OCI-LY7 (cell line): ENCODE measurements at regions not wholly inside any gene's neighbourhood (a gene's known extent, or its start where the extent isn't known, plus 50 kb on each side); places are given as distances from the start of the nearest gene placed in this dataset.

Experiments used
- BruUV-seq: library from RNA; stranded (reverse); fragments of 400-500 nt; replicated peaks from 2 replicates; lab custom pipeline; 2021; lab: Mats Ljungman, UMichigan
- CTCF ChIA-PET: fragments of 300-600 bp; sonication (Branson Sonifier 250); formaldehyde crosslinking; loops from one replicate; lab custom pipeline; 2022; ENCODE audit warnings: antibody characterized with exemption; ENCODE audit not compliant: unreplicated experiment; lab: Charles Lee
- POLR2A ChIA-PET: fragments of 300-600 bp; sonication (Branson Sonifier 250); formaldehyde crosslinking; loops from one replicate; lab custom pipeline; 2022; ENCODE audit warnings: antibody characterized with exemption; lab: Charles Lee
- DNase-seq: peaks from one replicate; pipeline ENCODE4 v3.0.0-alpha.2; 2015; ENCODE audit warnings: low spot score
- H2AFZ ChIP-seq: fragments of 200-600 bp; sonication (generic), shearing (Covaris generic); 2 replicates; pipeline ENCODE4 v1.6.1; 2014; ENCODE audit warnings: mild to moderate bottlenecking, antibody characterized with exemption, low read length, moderate library complexity
- H3K27ac ChIP-seq: fragments of 200-600 bp; sonication (generic); 2 replicates; pipeline ENCODE4 v1.5.1; 2014; ENCODE audit warnings: mixed run types, low read depth, mild to moderate bottlenecking, moderate library complexity, low read length, inconsistent platforms; ENCODE audit not compliant: poor library complexity, severe bottlenecking
- H3K36me3 ChIP-seq: fragments of 200-600 bp; sonication (generic); 2 replicates; pipeline ENCODE4 v1.6.1; 2014; ENCODE audit warnings: mild to moderate bottlenecking, antibody characterized with exemption, low read length, moderate library complexity, mixed read lengths; ENCODE audit not compliant: insufficient read depth
- H3K4me1 ChIP-seq: fragments of 200-600 bp; sonication (generic); 2 replicates; pipeline ENCODE4 v1.5.1; 2014; ENCODE audit warnings: mild to moderate bottlenecking, low read length; ENCODE audit not compliant: insufficient read depth, poor library complexity, severe bottlenecking
- H3K4me2 ChIP-seq: fragments of 200-600 bp; sonication (generic); 2 replicates; pipeline ENCODE4 v1.6.1; 2014; ENCODE audit warnings: mild to moderate bottlenecking, low read length
- H3K4me3 ChIP-seq: fragments of 200-600 bp; sonication (generic); 2 replicates; pipeline ENCODE4 v1.5.1; 2014; ENCODE audit warnings: mild to moderate bottlenecking, low read depth, low read length; ENCODE audit not compliant: poor library complexity, severe bottlenecking
- H3K79me2 ChIP-seq: fragments of 200-600 bp; sonication (generic); 2 replicates; pipeline ENCODE4 v1.6.1; 2016; ENCODE audit warnings: low read depth, mild to moderate bottlenecking, low read length, moderate library complexity, mixed read lengths; ENCODE audit not compliant: insufficient read depth
- H3K9me2 ChIP-seq: fragments of 200-600 bp; sonication (generic); 2 replicates; pipeline ENCODE4 v1.6.1; 2016; ENCODE audit warnings: mild to moderate bottlenecking, low read length, mixed read lengths; ENCODE audit not compliant: insufficient read depth
- H3K9me3 ChIP-seq: fragments of 200-600 bp; sonication (generic); 2 replicates; pipeline ENCODE4 v1.6.1; 2014; ENCODE audit warnings: mild to moderate bottlenecking, mixed run types, low read length, mixed read lengths
- H4K20me1 ChIP-seq: fragments of 200-600 bp; sonication (generic); 2 replicates; pipeline ENCODE4 v1.6.1; 2014; ENCODE audit warnings: mild to moderate bottlenecking, antibody characterized with exemption, low read length, moderate library complexity, mixed read lengths; ENCODE audit not compliant: insufficient read depth
- EZH2phosphoT487 ChIP-seq: fragments of 200-600 bp; sonication (generic); IDR thresholded peaks from 2 replicates; pipeline ENCODE4 v1.6.1; 2018; ENCODE audit warnings: low read depth, borderline replicate concordance, mild to moderate bottlenecking, mixed run types, antibody characterized with exemption, low read length, moderate library complexity, mixed read lengths
- intact Hi-C: fragments of 100-400 bp; cut with micrococcal nuclease; formaldehyde crosslinking; loops from one replicate; pipeline ENCODE4 v1.10.0; 2022; ENCODE audit not compliant: unreplicated experiment
- TF ChIP-seq, protein P1 (sequence below): fragments of 200-600 bp; sonication (generic); conservative IDR thresholded peaks from 2 replicates; pipeline ENCODE4 v1.5.1; 2014; ENCODE audit warnings: mild to moderate bottlenecking, antibody characterized with exemption, low read length, moderate library complexity, mixed read lengths

GRCh38 chr16:63080746-63081145, 1044.5 kb upstream of the CDH8 start:
- no peak for DNase-seq
- no peak overlapping the region for H3K4me3 ChIP-seq
- TF ChIP-seq, protein P1, sequence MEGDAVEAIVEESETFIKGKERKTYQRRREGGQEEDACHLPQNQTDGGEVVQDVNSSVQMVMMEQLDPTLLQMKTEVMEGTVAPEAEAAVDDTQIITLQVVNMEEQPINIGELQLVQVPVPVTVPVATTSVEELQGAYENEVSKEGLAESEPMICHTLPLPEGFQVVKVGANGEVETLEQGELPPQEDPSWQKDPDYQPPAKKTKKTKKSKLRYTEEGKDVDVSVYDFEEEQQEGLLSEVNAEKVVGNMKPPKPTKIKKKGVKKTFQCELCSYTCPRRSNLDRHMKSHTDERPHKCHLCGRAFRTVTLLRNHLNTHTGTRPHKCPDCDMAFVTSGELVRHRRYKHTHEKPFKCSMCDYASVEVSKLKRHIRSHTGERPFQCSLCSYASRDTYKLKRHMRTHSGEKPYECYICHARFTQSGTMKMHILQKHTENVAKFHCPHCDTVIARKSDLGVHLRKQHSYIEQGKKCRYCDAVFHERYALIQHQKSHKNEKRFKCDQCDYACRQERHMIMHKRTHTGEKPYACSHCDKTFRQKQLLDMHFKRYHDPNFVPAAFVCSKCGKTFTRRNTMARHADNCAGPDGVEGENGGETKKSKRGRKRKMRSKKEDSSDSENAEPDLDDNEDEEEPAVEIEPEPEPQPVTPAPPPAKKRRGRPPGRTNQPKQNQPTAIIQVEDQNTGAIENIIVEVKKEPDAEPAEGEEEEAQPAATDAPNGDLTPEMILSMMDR = no peak
- TF ChIP-seq EZH2phosphoT487 = no peak
- H3K9me2 ChIP-seq = no peaks in the 10 kb centered on the region
- POLR2A ChIA-PET = no interaction called here
- no peak overlapping the region for H3K27ac ChIP-seq
- H3K4me1 ChIP-seq = no peaks in the 10 kb centered on the region
- no peak overlapping the region for H3K4me2 ChIP-seq
- no TSS peak for BruUV-seq
- H3K79me2 ChIP-seq = no peaks in the 10 kb centered on the region
- no peaks in the 10 kb centered on the region for H3K36me3 ChIP-seq
- CTCF ChIA-PET = no interaction called here
- H3K9me3 ChIP-seq = no peaks in the 10 kb centered on the region
- intact Hi-C loops = no loop called here
- no peaks in the 10 kb centered on the region for H4K20me1 ChIP-seq
- H2AFZ ChIP-seq = no peak overlapping the region

DNA sequence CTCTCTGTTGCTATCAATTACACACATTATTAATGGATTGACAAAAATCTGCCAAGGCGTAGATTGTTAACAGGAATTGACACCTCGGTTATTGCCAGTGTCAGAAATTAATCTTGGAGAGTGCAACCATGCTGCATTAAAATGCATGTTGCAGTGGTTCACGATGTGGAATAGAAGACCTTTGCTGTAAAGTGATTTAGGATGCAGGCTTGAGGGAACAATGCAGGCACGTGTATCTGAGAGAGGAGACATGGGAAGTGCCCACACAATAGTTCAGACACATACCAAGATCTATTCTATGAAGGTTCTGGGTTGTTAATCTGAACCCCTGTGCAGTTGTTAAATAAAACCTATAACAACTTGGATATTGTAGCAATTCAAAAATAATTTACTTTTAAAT, 1032.8 kb upstream of the CDH8 start:
- Histone ChIP-seq H3K9me2 (no peaks in the 10 kb centered on the region), H3K9me3 (no peaks in the 10 kb centered on the region), H3K4me3 (no peak overlapping the region), H3K4me1 (no peaks in the 10 kb centered on the region), H3K79me2 (no peaks in the 10 kb centered on the region), H3K36me3 (no peaks in the 10 kb centered on the region), H3K4me2 (no peak overlapping the region), H3K27ac (no peak overlapping the region), H2AFZ (no peak overlapping the region), H4K20me1 (no peaks in the 10 kb centered on the region)
- BruUV-seq = no TSS peak
- TF ChIP-seq, protein P1 = no peak
- intact Hi-C loops = no loop called here
- ChIA-PET POLR2A (no interaction called here), CTCF (no interaction called here)
- no peak for DNase-seq

GRCh38 chr16:63067141-63067540, 1030.9 kb upstream of the CDH8 start:
- intact Hi-C loops = no loop called here
- no peak overlapping the region for H3K4me2 ChIP-seq
- no TSS peak for BruUV-seq
- no peak overlapping the region for H2AFZ ChIP-seq
- H4K20me1 ChIP-seq = no peaks in the 10 kb centered on the region
- no peak for DNase-seq
- H3K9me2 ChIP-seq = no peaks in the 10 kb centered on the region
- H3K79me2 ChIP-seq = no peaks in the 10 kb centered on the region
- CTCF ChIA-PET = no interaction called here
- no peaks in the 10 kb centered on the region for H3K36me3 ChIP-seq
- H3K4me3 ChIP-seq = no peak overlapping the region
- no peak overlapping the region for H3K27ac ChIP-seq
- no peaks in the 10 kb centered on the region for H3K9me3 ChIP-seq
- no peaks in the 10 kb centered on the region for H3K4me1 ChIP-seq
- TF ChIP-seq, protein P1 = no peak
- no peak for TF ChIP-seq EZH2phosphoT487
- POLR2A ChIA-PET = no interaction called here
